ENCODE measurements at regions not wholly inside any gene's neighbourhood (a gene's known extent, or its start where the extent isn't known, plus 50 kb on each side); places are given as distances from the start of the nearest gene placed in this dataset.

GRCh38 chr17:51500454-51500853, 240.1 kb downstream of the UTP18 start:
- TF ChIP-seq CTCF (IDR thresholded peaks at IDR 0.05) (no peak), POLR2A (IDR thresholded peaks at IDR 0.05) (no peak)

All from thyroid gland (tissue), 4 donors.